ENCODE measurements at regions not wholly inside any gene's neighbourhood (a gene's known extent, or its start where the extent isn't known, plus 50 kb on each side); places are given as distances from the start of the nearest gene placed in this dataset.

GRCh38 chr4:24440765-24441164, 143.6 kb downstream of the DHX15 start:
- TF ChIP-seq SP1 (IDR thresholded peaks at IDR 0.05) (no peak), FOXA1 (IDR thresholded peaks at IDR 0.05) (no peak), REST (IDR thresholded peaks at IDR 0.05) (no peak), HNF4A (conservative IDR thresholded peaks at IDR 0.05) (no peak), GABPA (IDR thresholded peaks at IDR 0.05 in 1 of 2, conservative IDR thresholded peaks at IDR 0.05 in 1 of 2) (no peak), RXRA (IDR thresholded peaks at IDR 0.05) (no peak), ATF3 (IDR thresholded peaks at IDR 0.05) (no peak), HNF4G (IDR thresholded peaks at IDR 0.05) (no peak), FOXA2 (IDR thresholded peaks at IDR 0.05) (no peak), NR2F2 (IDR thresholded peaks at IDR 0.05) (no peak), EGR1 (IDR thresholded peaks at IDR 0.05; ENCODE audit: low read depth in 2 of 2) (no peak), ZBTB33 (IDR thresholded peaks at IDR 0.05) (no peak), TAF1 (conservative IDR thresholded peaks at IDR 0.05) (no peak), RAD21 (IDR thresholded peaks at IDR 0.05) (no peak), CTCF (IDR thresholded peaks at IDR 0.05; ENCODE audit: low read depth, low read length, missing input control) (no peak)
- no peaks in the 10 kb centered on the region for H3K4me1 ChIP-seq (ENCODE audit: control insufficient read depth in 4 of 4, insufficient read depth in 4 of 4, low read length in 3 of 4)

GRCh38 chr4:24434241-24434640, 150.1 kb downstream of the DHX15 start:
- Histone ChIP-seq H3K4me3 (ENCODE audit: low read depth in 1 of 3, low read length in 3 of 3) (no peak overlapping the region), H3K9me3 (ENCODE audit: control insufficient read depth in 4 of 4, low read length in 3 of 4) (no peaks in the 10 kb centered on the region), H3K27me3 (ENCODE audit: control insufficient read depth in 4 of 4, insufficient read depth in 4 of 4, low read length in 3 of 4) (no peaks in the 10 kb centered on the region), H3K9ac (ENCODE audit: low read depth in 1 of 2, low read length in 2 of 2) (no peak overlapping the region), H3K4me1 (ENCODE audit: control insufficient read depth in 4 of 4, insufficient read depth in 4 of 4, low read length in 3 of 4) (peaks cover 0 to 3% (median 2%) of the 10 kb centered on the region in 4 donors), H3K36me3 (ENCODE audit: control insufficient read depth in 4 of 4, insufficient read depth in 3 of 4, low read depth in 1 of 4, low read length in 3 of 4) (no peaks in the 10 kb centered on the region), H3K27ac (ENCODE audit: low read depth in 1 of 2, low read length in 2 of 2) (no peak overlapping the region)
- no peak for DNase-seq (ENCODE audit: low spot score)
- WGBS = 78% methylated on average over 10 of the region's 10 CpGs
- TF ChIP-seq HNF4A (conservative IDR thresholded peaks at IDR 0.05) (no peak), REST (IDR thresholded peaks at IDR 0.05) (no peak), MAX (IDR thresholded peaks at IDR 0.05) (no peak), YY1 (IDR thresholded peaks at IDR 0.05) (no peak), TAF1 (conservative IDR thresholded peaks at IDR 0.05) (no peak), NR2F2 (IDR thresholded peaks at IDR 0.05) (no peak), CTCF (IDR thresholded peaks at IDR 0.05; ENCODE audit: low read depth, low read length, missing input control) (no peak), HNF4G (IDR thresholded peaks at IDR 0.05) (no peak), RAD21 (IDR thresholded peaks at IDR 0.05) (no peak), ATF3 (IDR thresholded peaks at IDR 0.05) (no peak), EGR1 (IDR thresholded peaks at IDR 0.05; ENCODE audit: low read depth in 2 of 2) (no peak)

More at GRCh38 chr4:24440765-24441164, 143.6 kb downstream of the DHX15 start:
- H3K27ac ChIP-seq (ENCODE audit: low read depth in 1 of 2, low read length in 2 of 2) = no peak overlapping the region
- no peak for DNase-seq (ENCODE audit: low spot score)
- no peak overlapping the region for H3K9ac ChIP-seq (ENCODE audit: low read depth in 1 of 2, low read length in 2 of 2)
- WGBS = 96% methylated on average over 2 of the region's 2 CpGs
- no peak overlapping the region for H3K4me3 ChIP-seq (ENCODE audit: low read depth in 1 of 3, low read length in 3 of 3)
- H3K27me3 ChIP-seq (ENCODE audit: control insufficient read depth in 4 of 4, insufficient read depth in 4 of 4, low read length in 3 of 4) = no peaks in the 10 kb centered on the region
- H3K9me3 ChIP-seq (ENCODE audit: control insufficient read depth in 4 of 4, low read length in 3 of 4) = no peaks in the 10 kb centered on the region
- H3K36me3 ChIP-seq (ENCODE audit: control insufficient read depth in 4 of 4, insufficient read depth in 3 of 4, low read depth in 1 of 4, low read length in 3 of 4) = no peaks in the 10 kb centered on the region
